ENCODE measurements at regions not wholly inside any gene's neighbourhood (a gene's known extent, or its start where the extent isn't known, plus 50 kb on each side); places are given as distances from the start of the nearest gene placed in this dataset.

- no peaks in the 10 kb centered on the region for H3K27me3 ChIP-seq
- TF ChIP-seq CTCF (IDR thresholded peaks at IDR 0.05) (no peak), POLR2A (IDR thresholded peaks at IDR 0.05) (no peak)
- H3K36me3 ChIP-seq: no peaks in the 10 kb centered on the region
- H3K4me3 ChIP-seq: no peak overlapping the region
- H3K27ac ChIP-seq: no peak overlapping the region
- no peak for DNase-seq
- no peaks in the 10 kb centered on the region for H3K4me1 ChIP-seq
- H3K9me3 ChIP-seq: no peaks in the 10 kb centered on the region
Measured at GRCh38 chr9:106420511-106420944, 442.4 kb upstream of the ZNF462 start.

- H3K27ac ChIP-seq: no peak overlapping the region
- no peaks in the 10 kb centered on the region for H3K9me3 ChIP-seq
- H3K36me3 ChIP-seq: no peaks in the 10 kb centered on the region
- no peak for DNase-seq
- H3K4me1 ChIP-seq: no peaks in the 10 kb centered on the region
- TF ChIP-seq POLR2A (IDR thresholded peaks at IDR 0.05): no peak
- TF ChIP-seq CTCF (IDR thresholded peaks at IDR 0.05): no peak
- no peak overlapping the region for H3K4me3 ChIP-seq
- no peaks in the 10 kb centered on the region for H3K27me3 ChIP-seq
Measured at GRCh38 chr9:106421772-106422171, 441.2 kb upstream of the ZNF462 start.

GRCh38 chr9:106423575-106423974, 439.4 kb upstream of the ZNF462 start:
- no peaks in the 10 kb centered on the region for H3K4me1 ChIP-seq
- H3K4me3 ChIP-seq: no peak overlapping the region
- no peaks in the 10 kb centered on the region for H3K27me3 ChIP-seq
- no peak overlapping the region for H3K27ac ChIP-seq
- H3K36me3 ChIP-seq: no peaks in the 10 kb centered on the region
- H3K9me3 ChIP-seq: no peaks in the 10 kb centered on the region
- DNase-seq: no peak
- TF ChIP-seq POLR2A (IDR thresholded peaks at IDR 0.05) (no peak), CTCF (IDR thresholded peaks at IDR 0.05) (no peak)

GRCh38 chr9:106432631-106433030, 430.3 kb upstream of the ZNF462 start:
- Histone ChIP-seq H3K9me3 (no peaks in the 10 kb centered on the region), H3K4me1 (no peaks in the 10 kb centered on the region), H3K4me3 (no peak overlapping the region), H3K36me3 (no peaks in the 10 kb centered on the region), H3K27me3 (no peaks in the 10 kb centered on the region), H3K27ac (no peak overlapping the region)
- no peak for DNase-seq
- no peak for TF ChIP-seq POLR2A (IDR thresholded peaks at IDR 0.05)
- TF ChIP-seq CTCF (IDR thresholded peaks at IDR 0.05): no peak

- Histone ChIP-seq H3K4me3 (no peak overlapping the region), H3K27ac (no peak overlapping the region), H3K4me1 (no peaks in the 10 kb centered on the region), H3K27me3 (no peaks in the 10 kb centered on the region), H3K36me3 (no peaks in the 10 kb centered on the region), H3K9me3 (no peaks in the 10 kb centered on the region)
- no peak for DNase-seq
- TF ChIP-seq CTCF (IDR thresholded peaks at IDR 0.05) (no peak), POLR2A (IDR thresholded peaks at IDR 0.05) (no peak)
Measured at GRCh38 chr9:106438928-106439327, 424.0 kb upstream of the ZNF462 start.

- no peak for TF ChIP-seq CTCF (IDR thresholded peaks at IDR 0.05)
- no peak for TF ChIP-seq POLR2A (IDR thresholded peaks at IDR 0.05)
- Histone ChIP-seq H3K27me3 (no peaks in the 10 kb centered on the region), H3K9me3 (no peaks in the 10 kb centered on the region), H3K4me1 (no peaks in the 10 kb centered on the region), H3K36me3 (no peaks in the 10 kb centered on the region), H3K4me3 (no peak overlapping the region), H3K27ac (no peak overlapping the region)
- no peak for DNase-seq
Measured at GRCh38 chr9:106441283-106441682, 421.7 kb upstream of the ZNF462 start.

Data from Peyer's patch (tissue), 4 donors.